Left lung (tissue), 4 donors: ENCODE measurements at regions not wholly inside any gene's neighbourhood (a gene's known extent, or its start where the extent isn't known, plus 50 kb on each side); places are given as distances from the start of the nearest gene placed in this dataset.
A peak's percentile ranks its signal among the peaks of the same experiment; 100 is the strongest.

Experiments
- ATAC-seq: fragments of 200-7000 bp; cut with Tn5 transposase; one replicate; pipeline ENCODE4 v1.9.1; 2020; ENCODE audit warnings: moderate library complexity
- DNase-seq, 4 donors: peaks; one replicate each; pipeline ENCODE4 v3.0.0-alpha.2; 2013 to 2020
- H3K27ac ChIP-seq, 2 donors: fragments of 200-600 bp; sonication (generic) in 1 of 2; one replicate each; pipeline versions ENCODE4 v1.5.0 to v1.8.0; 2020 to 2021
- H3K27me3 ChIP-seq, 2 donors: fragments of 200-600 bp; sonication (generic) in 1 of 2; one replicate each; pipeline versions ENCODE4 v1.5.0 to v1.8.0; 2020 to 2021
- H3K36me3 ChIP-seq, 2 donors: fragments of 200-600 bp; sonication (generic) in 1 of 2; one replicate each; pipeline versions ENCODE4 v1.5.0 to v1.8.0; 2020 to 2021
- H3K4me1 ChIP-seq, 2 donors: fragments of 200-600 bp; one replicate each; pipeline ENCODE4 v1.8.0; 2021
- H3K4me3 ChIP-seq, 2 donors: fragments of 200-600 bp; sonication (generic) in 1 of 2; one replicate each; pipeline versions ENCODE4 v1.5.0 to v1.8.0; 2020 to 2021; ENCODE audit warnings: mild to moderate bottlenecking in 1 of 2
- H3K9me3 ChIP-seq, 2 donors: fragments of 200-600 bp; sonication (generic) in 1 of 2; one replicate each; pipeline versions ENCODE4 v1.5.0 to v1.8.0; 2020 to 2021
- intact Hi-C, 2 donors: fragments of 100-400 bp; cut with DNase I; formaldehyde crosslinking; loops; one replicate each; pipeline versions ENCODE4 v1.11.2 to v1.14.2; 2022
- TF ChIP-seq, protein P1 (sequence below), 2 donors: fragments of 200-600 bp; sonication (generic) in 1 of 2; IDR thresholded peaks; one replicate each; pipeline versions ENCODE4 v1.5.0 to v1.8.0; 2021; ENCODE audit warnings: antibody characterized with exemption in 2 of 2
- donor health status: DM: no; HTN: yes; CAD: no.
- donor health status: DM: no; HTN: no; CAD: no.

DNA sequence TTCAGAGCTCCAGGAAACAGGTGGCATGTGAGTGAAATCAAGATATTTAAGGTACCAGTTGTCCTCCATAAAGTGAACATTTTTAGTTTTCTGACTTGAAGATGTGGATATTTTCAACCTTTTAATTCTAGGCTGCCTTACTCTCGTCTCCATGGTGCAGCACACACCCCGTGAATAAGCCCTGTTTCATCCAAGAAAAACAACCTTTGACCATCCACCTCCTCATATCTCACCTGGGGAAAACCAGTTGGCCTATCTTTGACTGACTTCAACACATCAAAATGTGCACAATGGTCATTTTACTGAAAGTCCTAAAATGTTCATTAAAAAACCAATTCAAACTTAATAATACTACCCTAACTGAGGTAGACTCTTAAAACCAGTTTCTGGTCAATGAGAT, 73.8 kb upstream of the CD2AP start:
- no peak for ATAC-seq
- no peak overlapping the region for H3K27ac ChIP-seq
- no peaks in the 10 kb centered on the region for H3K9me3 ChIP-seq
- H3K27me3 ChIP-seq: no peaks in the 10 kb centered on the region
- no peaks in the 10 kb centered on the region for H3K36me3 ChIP-seq
- H3K4me1 ChIP-seq: peaks cover 0 to 5% of the 10 kb centered on the region in 2 donors
- intact Hi-C loops: no loop called here
- no peak overlapping the region for H3K4me3 ChIP-seq
- TF ChIP-seq, protein P1, sequence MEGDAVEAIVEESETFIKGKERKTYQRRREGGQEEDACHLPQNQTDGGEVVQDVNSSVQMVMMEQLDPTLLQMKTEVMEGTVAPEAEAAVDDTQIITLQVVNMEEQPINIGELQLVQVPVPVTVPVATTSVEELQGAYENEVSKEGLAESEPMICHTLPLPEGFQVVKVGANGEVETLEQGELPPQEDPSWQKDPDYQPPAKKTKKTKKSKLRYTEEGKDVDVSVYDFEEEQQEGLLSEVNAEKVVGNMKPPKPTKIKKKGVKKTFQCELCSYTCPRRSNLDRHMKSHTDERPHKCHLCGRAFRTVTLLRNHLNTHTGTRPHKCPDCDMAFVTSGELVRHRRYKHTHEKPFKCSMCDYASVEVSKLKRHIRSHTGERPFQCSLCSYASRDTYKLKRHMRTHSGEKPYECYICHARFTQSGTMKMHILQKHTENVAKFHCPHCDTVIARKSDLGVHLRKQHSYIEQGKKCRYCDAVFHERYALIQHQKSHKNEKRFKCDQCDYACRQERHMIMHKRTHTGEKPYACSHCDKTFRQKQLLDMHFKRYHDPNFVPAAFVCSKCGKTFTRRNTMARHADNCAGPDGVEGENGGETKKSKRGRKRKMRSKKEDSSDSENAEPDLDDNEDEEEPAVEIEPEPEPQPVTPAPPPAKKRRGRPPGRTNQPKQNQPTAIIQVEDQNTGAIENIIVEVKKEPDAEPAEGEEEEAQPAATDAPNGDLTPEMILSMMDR (IDR thresholded peaks at IDR 0.05): no peak
- no peak for DNase-seq

DNA sequence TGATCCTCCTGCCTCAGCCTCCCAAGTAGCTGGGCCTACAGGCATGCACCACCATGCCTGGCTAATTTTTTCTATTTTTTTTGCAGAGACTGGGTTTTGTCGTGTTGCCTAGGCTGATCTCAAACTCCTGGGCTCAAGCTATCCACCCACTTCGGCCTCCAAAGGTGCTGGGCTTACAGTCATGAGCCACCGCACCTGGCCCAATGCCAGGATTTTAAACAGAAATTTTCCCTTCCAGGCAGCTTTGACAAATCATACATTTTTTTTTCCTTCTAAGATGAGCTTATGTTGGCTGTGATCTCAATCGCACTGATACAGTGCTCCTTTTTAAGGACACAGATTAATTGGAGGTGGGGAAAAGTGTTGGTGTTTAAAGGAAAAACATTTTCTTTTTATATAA, 73.2 kb upstream of the CD2AP start:
- DNase-seq: no peak
- no peak for ATAC-seq
- Histone ChIP-seq H3K4me3 (no peak overlapping the region), H3K9me3 (no peaks in the 10 kb centered on the region), H3K27me3 (no peaks in the 10 kb centered on the region), H3K27ac (no peak overlapping the region), H3K4me1 (peaks cover 0 to 5% of the 10 kb centered on the region in 2 donors), H3K36me3 (no peaks in the 10 kb centered on the region)
- TF ChIP-seq, protein P1 (IDR thresholded peaks at IDR 0.05): no peak
- intact Hi-C loops: no loop called here

- DNase-seq (peak in 1 of 4 donors; percentile 39), ATAC-seq (peak; percentile 33)
- H3K27ac ChIP-seq: no peak overlapping the region
- intact Hi-C loops: no loop called here
- TF ChIP-seq, protein P1 (IDR thresholded peaks at IDR 0.05): no peak
- no peaks in the 10 kb centered on the region for H3K36me3 ChIP-seq
- no peaks in the 10 kb centered on the region for H3K9me3 ChIP-seq
- peaks cover 0 to 5% of the 10 kb centered on the region in 2 donors for H3K4me1 ChIP-seq
- H3K27me3 ChIP-seq: no peaks in the 10 kb centered on the region
- no peak overlapping the region for H3K4me3 ChIP-seq
These were observed 72.3 kb upstream of the CD2AP start for GRCh38 chr6:47405273-47405672.

DNA sequence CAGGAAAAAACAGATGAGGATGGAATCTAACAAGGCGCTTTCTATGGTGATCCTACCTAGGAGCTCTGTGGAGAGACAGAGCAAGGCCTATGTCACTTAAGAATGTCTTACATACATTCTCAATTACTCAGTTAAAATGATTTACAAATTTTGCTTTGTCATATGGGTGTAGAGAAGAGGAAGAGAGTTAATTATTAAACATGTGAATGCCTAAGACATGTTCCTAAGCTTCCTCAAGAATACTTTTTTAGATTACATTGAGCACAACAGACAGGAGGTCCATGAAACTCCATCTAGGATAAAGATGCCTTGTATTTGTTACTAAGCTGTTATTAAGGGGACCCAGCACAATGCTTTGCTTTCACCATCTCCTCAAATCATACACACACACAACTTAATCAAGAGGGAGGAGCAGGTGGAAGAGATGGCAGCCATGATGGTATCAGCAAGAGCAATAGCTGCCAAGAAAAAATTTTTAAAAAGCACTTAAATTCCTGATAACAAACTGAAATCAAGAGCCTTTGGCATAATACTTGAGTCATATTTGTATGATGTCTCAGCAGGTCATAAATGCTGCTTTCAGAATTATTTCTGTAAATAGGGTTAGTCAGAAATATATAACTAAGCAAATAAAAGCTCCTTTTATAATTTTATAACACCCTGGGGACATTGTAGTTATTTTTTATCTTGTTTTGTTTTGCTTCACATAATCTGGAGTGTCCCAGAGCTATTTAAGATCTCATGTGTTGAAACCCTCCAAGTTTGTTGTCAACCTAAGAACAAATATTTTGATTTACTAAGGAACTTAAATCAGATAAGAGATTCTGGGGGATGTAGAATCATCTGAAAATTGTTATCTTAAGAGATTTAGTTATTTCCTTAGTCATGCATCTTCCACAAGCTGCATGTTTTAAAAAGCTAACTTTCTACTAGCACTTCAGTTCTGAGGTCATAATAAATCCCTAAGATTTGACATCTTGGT, 70.0 kb upstream of the CD2AP start:
- Histone ChIP-seq H3K27ac (no peak overlapping the region), H3K27me3 (no peaks in the 10 kb centered on the region), H3K4me3 (no peak overlapping the region), H3K36me3 (no peaks in the 10 kb centered on the region), H3K9me3 (no peaks in the 10 kb centered on the region), H3K4me1 (peaks cover 0 to 5% of the 10 kb centered on the region in 2 donors)
- peak; percentile 60 for ATAC-seq
- TF ChIP-seq, protein P1 (IDR thresholded peaks at IDR 0.05): no peak
- intact Hi-C loops: no loop called here
- DNase-seq: no peak

GRCh38 chr6:47413752-47414422, 63.7 kb upstream of the CD2AP start:
- DNase-seq: peak in 2 of 4 donors; percentile 71 to 84
- peak; percentile 97 for ATAC-seq
- Histone ChIP-seq H3K4me3 (peak overlapping the region; percentile 29 to 32), H3K36me3 (no peaks in the 10 kb centered on the region), H3K27me3 (no peaks in the 10 kb centered on the region), H3K27ac (peak overlapping the region; percentile 76 to 83), H3K9me3 (no peaks in the 10 kb centered on the region), H3K4me1 (peaks cover 0 to 3% of the 10 kb centered on the region in 2 donors)
- TF ChIP-seq, protein P1 (IDR thresholded peaks at IDR 0.05): peak; percentile 86 to 88
- intact Hi-C loops: loop anchor here in 1 of 2 donors (5.0 kb wide), 1 partner anchor 368 kb away; the partner anchor contains the start of gene OPN5
